HEK293 (cell line): ENCODE measurements at regions not wholly inside any gene's neighbourhood (a gene's known extent, or its start where the extent isn't known, plus 50 kb on each side); places are given as distances from the start of the nearest gene placed in this dataset.

Experiments used
- CTCF ChIA-PET: fragments of 350-600 bp; formaldehyde crosslinking; extraction: SDS; loops from one replicate; lab custom pipeline; 2021; ENCODE audit warnings: antibody characterized with exemption; lab: Yijun Ruan, JAX
- POLR2A ChIA-PET: fragments of 300-600 bp; formaldehyde crosslinking; extraction: SDS; loops from one replicate; lab custom pipeline; 2020; ENCODE audit warnings: antibody characterized with exemption, inconsistent platforms; lab: Yijun Ruan, JAX
- H3K27ac ChIP-seq: fragments of 200-500 bp; sonication (Bioruptor generic); 2 replicates; pipeline ENCODE4 v1.5.1; 2014; ENCODE audit warnings: low read depth, low read length, control low read depth, inconsistent platforms; ENCODE audit errors: extremely low read depth
- H3K36me3 ChIP-seq, 2 experiments: fragments of 200-500 bp in 1 of 2; sonication (Bioruptor generic) in 1 of 2; 1 replicate in 1 of 2; 2 replicates in 1 of 2; pipeline ENCODE4 v1.5.1; 2014 to 2017; ENCODE audit warnings: inconsistent platforms in 2 of 2, low read length in 2 of 2; ENCODE audit not compliant: control insufficient read depth in 2 of 2, insufficient read depth in 1 of 2
- H3K4me1 ChIP-seq: fragments of 200-500 bp; sonication (Bioruptor generic); 2 replicates; pipeline ENCODE4 v1.5.1; 2014; ENCODE audit warnings: mild to moderate bottlenecking, low read length, inconsistent platforms; ENCODE audit not compliant: control insufficient read depth, insufficient read depth
- H3K4me3 ChIP-seq: 2 replicates; pipeline ENCODE4 v1.5.1; 2011; ENCODE audit warnings: low read depth, mild to moderate bottlenecking, control low read depth, low read length, moderate library complexity
- H3K9me3 ChIP-seq: fragments of 200-500 bp; sonication (Bioruptor generic); 2 replicates; pipeline ENCODE4 v1.5.1; 2014; ENCODE audit warnings: low read depth, low read length, inconsistent platforms; ENCODE audit not compliant: control insufficient read depth, insufficient read depth
- BCL11A ChIP-seq: fragments of 450-650 bp; formaldehyde crosslinking; IDR thresholded peaks from 2 replicates; pipeline ENCODE4 v1.5.1; 2016; ENCODE audit warnings: low read depth, missing biosample characterization, missing genetic modification characterization
- BCL11B ChIP-seq: fragments of 450-650 bp; formaldehyde crosslinking; IDR thresholded peaks from 2 replicates; pipeline ENCODE4 v1.5.1; 2016; ENCODE audit warnings: low read depth, missing biosample characterization, missing genetic modification characterization
- GLI2 ChIP-seq: fragments of 450-650 bp; formaldehyde crosslinking; IDR thresholded peaks from 2 replicates; pipeline ENCODE4; 2017; ENCODE audit warnings: missing biosample characterization, missing genetic modification characterization, low read depth, borderline replicate concordance
- IKZF3 ChIP-seq: fragments of 450-650 bp; IDR thresholded peaks from 2 replicates; pipeline ENCODE4 v1.5.0; 2018; ENCODE audit warnings: missing biosample characterization, mild to moderate bottlenecking, missing genetic modification characterization, moderate library complexity
- OVOL3 ChIP-seq: fragments of 450-650 bp; formaldehyde crosslinking; IDR thresholded peaks from 2 replicates; pipeline ENCODE4 v1.5.1; 2016; ENCODE audit warnings: missing biosample characterization, missing genetic modification characterization
- SCRT1 ChIP-seq: fragments of 450-650 bp; formaldehyde crosslinking; IDR thresholded peaks from 2 replicates; pipeline ENCODE4 v1.5.1; 2016; ENCODE audit warnings: missing biosample characterization, missing genetic modification characterization, borderline replicate concordance
- ZBTB17 ChIP-seq: fragments of 450-650 bp; formaldehyde crosslinking; IDR thresholded peaks from 2 replicates; pipeline ENCODE4 v1.5.1; 2016; ENCODE audit warnings: missing biosample characterization, missing genetic modification characterization
- ZNF10 ChIP-seq: fragments of 450-650 bp; formaldehyde crosslinking; IDR thresholded peaks from 2 replicates; pipeline ENCODE4 v1.5.1; 2017; ENCODE audit warnings: missing biosample characterization, missing genetic modification characterization
- ZNF16 ChIP-seq: fragments of 450-650 bp; formaldehyde crosslinking; IDR thresholded peaks from 2 replicates; pipeline ENCODE4 v1.5.1; 2016; ENCODE audit warnings: low read depth, missing biosample characterization, missing genetic modification characterization
- ZNF214 ChIP-seq: fragments of 450-650 bp; formaldehyde crosslinking; IDR thresholded peaks from 2 replicates; pipeline ENCODE4 v1.5.1; 2017; ENCODE audit warnings: missing biosample characterization, mild to moderate bottlenecking, missing genetic modification characterization, borderline replicate concordance
- ZNF302 ChIP-seq: fragments of 450-650 bp; formaldehyde crosslinking; IDR thresholded peaks from 2 replicates; pipeline ENCODE4 v1.5.1; 2016; ENCODE audit warnings: missing biosample characterization, missing genetic modification characterization, low read depth
- ZNF341 ChIP-seq: fragments of 450-650 bp; formaldehyde crosslinking; IDR thresholded peaks from 2 replicates; pipeline ENCODE4; 2016; ENCODE audit warnings: low read depth, missing biosample characterization, missing genetic modification characterization
- ZNF394 ChIP-seq: fragments of 450-650 bp; formaldehyde crosslinking; IDR thresholded peaks from 2 replicates; pipeline ENCODE4 v1.5.1; 2016; ENCODE audit warnings: missing biosample characterization, missing genetic modification characterization, mild to moderate bottlenecking, moderate library complexity, borderline replicate concordance
- ZNF555 ChIP-seq: fragments of 450-650 bp; formaldehyde crosslinking; conservative IDR thresholded peaks from 2 replicates; pipeline ENCODE4 v1.5.1; 2017; ENCODE audit warnings: missing biosample characterization, mild to moderate bottlenecking, missing genetic modification characterization, inconsistent platforms
- ZNF621 ChIP-seq: fragments of 450-650 bp; formaldehyde crosslinking; IDR thresholded peaks from 2 replicates; pipeline ENCODE4 v1.5.1; 2017; ENCODE audit warnings: missing biosample characterization, missing genetic modification characterization
- TF ChIP-seq, protein P1 (sequence below): fragments of 450-650 bp; formaldehyde crosslinking; IDR thresholded peaks from 2 replicates; pipeline ENCODE4 v1.5.1; 2016; ENCODE audit warnings: missing biosample characterization, missing genetic modification characterization
- TF ChIP-seq, protein P2 (sequence below): fragments of 450-650 bp; formaldehyde crosslinking; IDR thresholded peaks from 2 replicates; pipeline ENCODE4 v1.5.1; 2016; ENCODE audit warnings: missing biosample characterization, missing genetic modification characterization, low read depth
- TF ChIP-seq, protein P3 (sequence below): fragments of 450-650 bp; formaldehyde crosslinking; IDR thresholded peaks from 2 replicates; pipeline ENCODE4 v1.5.1; 2016; ENCODE audit warnings: missing biosample characterization, missing genetic modification characterization
- TF ChIP-seq, protein P4 (sequence below): fragments of 450-650 bp; formaldehyde crosslinking; IDR thresholded peaks from 2 replicates; pipeline ENCODE4 v1.5.1; 2017; ENCODE audit warnings: missing biosample characterization, missing genetic modification characterization
- TF ChIP-seq, protein P5 (sequence below): fragments of 450-650 bp; formaldehyde crosslinking; IDR thresholded peaks from 2 replicates; pipeline ENCODE4 v1.5.1; 2016; ENCODE audit warnings: missing biosample characterization, missing genetic modification characterization, borderline replicate concordance
- TF ChIP-seq, protein P6 (sequence below): fragments of 450-650 bp; formaldehyde crosslinking; IDR thresholded peaks from 2 replicates; pipeline ENCODE4 v1.5.1; 2017; ENCODE audit warnings: missing biosample characterization, missing genetic modification characterization

DNA sequence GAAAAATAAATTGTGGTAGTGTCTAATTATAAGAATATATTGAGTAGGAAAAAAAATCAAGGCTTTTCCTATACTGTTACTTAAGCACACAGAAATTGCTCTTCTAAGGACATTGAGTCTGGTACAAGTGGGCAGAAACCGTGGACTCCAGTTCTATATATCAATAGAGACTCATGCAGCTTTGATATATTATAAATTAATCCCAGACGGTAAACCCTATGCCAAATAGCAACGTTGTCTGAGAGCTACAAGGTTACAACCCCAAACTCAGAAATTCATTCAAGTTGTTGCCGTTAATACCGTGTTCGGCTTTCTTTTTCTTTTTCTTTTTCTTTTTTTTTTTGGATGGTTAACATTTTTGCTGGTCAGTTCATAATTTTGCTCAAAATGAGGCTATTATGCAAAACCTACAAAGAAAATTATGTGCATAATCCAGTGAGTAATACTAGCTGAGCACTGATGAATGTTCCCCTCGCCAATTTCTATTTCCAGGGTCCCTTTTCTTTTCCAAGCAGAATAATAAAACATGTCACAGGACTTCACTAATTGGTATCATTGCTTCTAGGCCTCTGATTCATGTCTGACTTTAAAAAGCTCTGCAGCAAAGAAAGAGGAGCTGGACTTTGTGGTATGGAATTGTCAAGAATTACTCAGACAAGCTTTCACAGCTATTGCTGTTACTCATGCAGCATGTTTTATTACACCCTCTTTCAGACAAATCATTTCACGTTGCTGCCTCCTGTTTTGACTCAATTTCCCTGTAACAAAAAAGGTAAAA lies 737.7 kb downstream of the NLGN4X start:
- H3K4me1 ChIP-seq = no peaks in the 10 kb centered on the region
- H3K27ac ChIP-seq = no peak overlapping the region
- CTCF ChIA-PET = interaction anchor here (0.7 kb wide), 1 partner anchor 34 kb away, joined by 4 read pairs; no protein-coding TSS in a partner anchor
- TF ChIP-seq BCL11A = no peak
- TF ChIP-seq, protein P1, sequence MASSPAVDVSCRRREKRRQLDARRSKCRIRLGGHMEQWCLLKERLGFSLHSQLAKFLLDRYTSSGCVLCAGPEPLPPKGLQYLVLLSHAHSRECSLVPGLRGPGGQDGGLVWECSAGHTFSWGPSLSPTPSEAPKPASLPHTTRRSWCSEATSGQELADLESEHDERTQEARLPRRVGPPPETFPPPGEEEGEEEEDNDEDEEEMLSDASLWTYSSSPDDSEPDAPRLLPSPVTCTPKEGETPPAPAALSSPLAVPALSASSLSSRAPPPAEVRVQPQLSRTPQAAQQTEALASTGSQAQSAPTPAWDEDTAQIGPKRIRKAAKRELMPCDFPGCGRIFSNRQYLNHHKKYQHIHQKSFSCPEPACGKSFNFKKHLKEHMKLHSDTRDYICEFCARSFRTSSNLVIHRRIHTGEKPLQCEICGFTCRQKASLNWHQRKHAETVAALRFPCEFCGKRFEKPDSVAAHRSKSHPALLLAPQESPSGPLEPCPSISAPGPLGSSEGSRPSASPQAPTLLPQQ (tag by site-specific recombination) = no peak
- TF ChIP-seq, protein P2, sequence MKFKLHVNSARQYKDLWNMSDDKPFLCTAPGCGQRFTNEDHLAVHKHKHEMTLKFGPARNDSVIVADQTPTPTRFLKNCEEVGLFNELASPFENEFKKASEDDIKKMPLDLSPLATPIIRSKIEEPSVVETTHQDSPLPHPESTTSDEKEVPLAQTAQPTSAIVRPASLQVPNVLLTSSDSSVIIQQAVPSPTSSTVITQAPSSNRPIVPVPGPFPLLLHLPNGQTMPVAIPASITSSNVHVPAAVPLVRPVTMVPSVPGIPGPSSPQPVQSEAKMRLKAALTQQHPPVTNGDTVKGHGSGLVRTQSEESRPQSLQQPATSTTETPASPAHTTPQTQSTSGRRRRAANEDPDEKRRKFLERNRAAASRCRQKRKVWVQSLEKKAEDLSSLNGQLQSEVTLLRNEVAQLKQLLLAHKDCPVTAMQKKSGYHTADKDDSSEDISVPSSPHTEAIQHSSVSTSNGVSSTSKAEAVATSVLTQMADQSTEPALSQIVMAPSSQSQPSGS (tag by site-specific recombination) = no peak
- TF ChIP-seq ZNF555 = no peak
- TF ChIP-seq, protein P3, sequence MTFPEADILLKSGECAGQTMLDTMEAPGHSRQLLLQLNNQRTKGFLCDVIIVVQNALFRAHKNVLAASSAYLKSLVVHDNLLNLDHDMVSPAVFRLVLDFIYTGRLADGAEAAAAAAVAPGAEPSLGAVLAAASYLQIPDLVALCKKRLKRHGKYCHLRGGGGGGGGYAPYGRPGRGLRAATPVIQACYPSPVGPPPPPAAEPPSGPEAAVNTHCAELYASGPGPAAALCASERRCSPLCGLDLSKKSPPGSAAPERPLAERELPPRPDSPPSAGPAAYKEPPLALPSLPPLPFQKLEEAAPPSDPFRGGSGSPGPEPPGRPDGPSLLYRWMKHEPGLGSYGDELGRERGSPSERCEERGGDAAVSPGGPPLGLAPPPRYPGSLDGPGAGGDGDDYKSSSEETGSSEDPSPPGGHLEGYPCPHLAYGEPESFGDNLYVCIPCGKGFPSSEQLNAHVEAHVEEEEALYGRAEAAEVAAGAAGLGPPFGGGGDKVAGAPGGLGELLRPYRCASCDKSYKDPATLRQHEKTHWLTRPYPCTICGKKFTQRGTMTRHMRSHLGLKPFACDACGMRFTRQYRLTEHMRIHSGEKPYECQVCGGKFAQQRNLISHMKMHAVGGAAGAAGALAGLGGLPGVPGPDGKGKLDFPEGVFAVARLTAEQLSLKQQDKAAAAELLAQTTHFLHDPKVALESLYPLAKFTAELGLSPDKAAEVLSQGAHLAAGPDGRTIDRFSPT = no peak
- no peak for TF ChIP-seq ZNF214
- TF ChIP-seq ZNF394 (tag by site-specific recombination) = no peak
- TF ChIP-seq OVOL3 (tag by site-specific recombination) = no peak
- TF ChIP-seq, protein P4, sequence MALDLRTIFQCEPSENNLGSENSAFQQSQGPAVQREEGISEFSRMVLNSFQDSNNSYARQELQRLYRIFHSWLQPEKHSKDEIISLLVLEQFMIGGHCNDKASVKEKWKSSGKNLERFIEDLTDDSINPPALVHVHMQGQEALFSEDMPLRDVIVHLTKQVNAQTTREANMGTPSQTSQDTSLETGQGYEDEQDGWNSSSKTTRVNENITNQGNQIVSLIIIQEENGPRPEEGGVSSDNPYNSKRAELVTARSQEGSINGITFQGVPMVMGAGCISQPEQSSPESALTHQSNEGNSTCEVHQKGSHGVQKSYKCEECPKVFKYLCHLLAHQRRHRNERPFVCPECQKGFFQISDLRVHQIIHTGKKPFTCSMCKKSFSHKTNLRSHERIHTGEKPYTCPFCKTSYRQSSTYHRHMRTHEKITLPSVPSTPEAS = no peak
- TF ChIP-seq ZNF10 (tag by site-specific recombination) = no peak
- no peak for TF ChIP-seq SCRT1 (tag by site-specific recombination)
- no peak for TF ChIP-seq ZNF341 (tag by site-specific recombination)
- TF ChIP-seq, protein P5, sequence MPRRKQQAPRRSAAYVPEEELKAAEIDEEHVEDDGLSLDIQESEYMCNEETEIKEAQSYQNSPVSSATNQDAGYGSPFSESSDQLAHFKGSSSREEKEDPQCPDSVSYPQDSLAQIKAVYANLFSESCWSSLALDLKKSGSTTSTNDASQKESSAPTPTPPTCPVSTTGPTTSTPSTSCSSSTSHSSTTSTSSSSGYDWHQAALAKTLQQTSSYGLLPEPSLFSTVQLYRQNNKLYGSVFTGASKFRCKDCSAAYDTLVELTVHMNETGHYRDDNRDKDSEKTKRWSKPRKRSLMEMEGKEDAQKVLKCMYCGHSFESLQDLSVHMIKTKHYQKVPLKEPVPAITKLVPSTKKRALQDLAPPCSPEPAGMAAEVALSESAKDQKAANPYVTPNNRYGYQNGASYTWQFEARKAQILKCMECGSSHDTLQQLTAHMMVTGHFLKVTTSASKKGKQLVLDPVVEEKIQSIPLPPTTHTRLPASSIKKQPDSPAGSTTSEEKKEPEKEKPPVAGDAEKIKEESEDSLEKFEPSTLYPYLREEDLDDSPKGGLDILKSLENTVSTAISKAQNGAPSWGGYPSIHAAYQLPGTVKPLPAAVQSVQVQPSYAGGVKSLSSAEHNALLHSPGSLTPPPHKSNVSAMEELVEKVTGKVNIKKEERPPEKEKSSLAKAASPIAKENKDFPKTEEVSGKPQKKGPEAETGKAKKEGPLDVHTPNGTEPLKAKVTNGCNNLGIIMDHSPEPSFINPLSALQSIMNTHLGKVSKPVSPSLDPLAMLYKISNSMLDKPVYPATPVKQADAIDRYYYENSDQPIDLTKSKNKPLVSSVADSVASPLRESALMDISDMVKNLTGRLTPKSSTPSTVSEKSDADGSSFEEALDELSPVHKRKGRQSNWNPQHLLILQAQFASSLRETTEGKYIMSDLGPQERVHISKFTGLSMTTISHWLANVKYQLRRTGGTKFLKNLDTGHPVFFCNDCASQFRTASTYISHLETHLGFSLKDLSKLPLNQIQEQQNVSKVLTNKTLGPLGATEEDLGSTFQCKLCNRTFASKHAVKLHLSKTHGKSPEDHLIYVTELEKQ (tag by site-specific recombination) = no peak
- H3K9me3 ChIP-seq = no peaks in the 10 kb centered on the region
- no peak overlapping the region for H3K4me3 ChIP-seq
- POLR2A ChIA-PET = no interaction called here
- H3K36me3 ChIP-seq = no peaks in the 10 kb centered on the region

DNA sequence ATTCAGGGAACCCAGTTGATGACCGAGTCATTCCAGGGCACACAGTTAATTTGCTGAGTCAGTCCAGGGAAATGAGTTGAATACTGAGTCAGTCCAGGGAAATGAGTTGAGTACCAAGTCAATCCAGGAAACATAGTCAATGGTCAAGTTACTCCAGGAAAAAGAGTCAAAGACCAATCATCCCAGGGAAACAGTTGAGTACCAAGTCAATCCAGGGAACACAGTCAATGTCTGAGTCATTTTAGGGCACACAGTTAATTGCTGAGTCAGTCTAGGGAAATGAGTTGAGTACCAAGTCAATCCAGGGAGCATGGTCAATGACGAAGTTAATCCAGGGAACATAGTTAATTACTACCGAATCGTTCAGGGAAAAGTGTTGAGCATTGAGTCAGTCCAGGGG lies 754.4 kb downstream of the NLGN4X start:
- no peak overlapping the region for H3K4me3 ChIP-seq
- no peak overlapping the region for H3K27ac ChIP-seq
- no peaks in the 10 kb centered on the region for H3K36me3 ChIP-seq
- TF ChIP-seq ZNF16 (tag by site-specific recombination) = no peak
- TF ChIP-seq ZBTB17 (tag by site-specific recombination) = peak; percentile 70
- TF ChIP-seq ZNF621 (tag by site-specific recombination) = no peak
- TF ChIP-seq, protein P6, sequence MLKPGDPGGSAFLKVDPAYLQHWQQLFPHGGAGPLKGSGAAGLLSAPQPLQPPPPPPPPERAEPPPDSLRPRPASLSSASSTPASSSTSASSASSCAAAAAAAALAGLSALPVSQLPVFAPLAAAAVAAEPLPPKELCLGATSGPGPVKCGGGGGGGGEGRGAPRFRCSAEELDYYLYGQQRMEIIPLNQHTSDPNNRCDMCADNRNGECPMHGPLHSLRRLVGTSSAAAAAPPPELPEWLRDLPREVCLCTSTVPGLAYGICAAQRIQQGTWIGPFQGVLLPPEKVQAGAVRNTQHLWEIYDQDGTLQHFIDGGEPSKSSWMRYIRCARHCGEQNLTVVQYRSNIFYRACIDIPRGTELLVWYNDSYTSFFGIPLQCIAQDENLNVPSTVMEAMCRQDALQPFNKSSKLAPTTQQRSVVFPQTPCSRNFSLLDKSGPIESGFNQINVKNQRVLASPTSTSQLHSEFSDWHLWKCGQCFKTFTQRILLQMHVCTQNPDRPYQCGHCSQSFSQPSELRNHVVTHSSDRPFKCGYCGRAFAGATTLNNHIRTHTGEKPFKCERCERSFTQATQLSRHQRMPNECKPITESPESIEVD (tag by site-specific recombination) = no peak
- TF ChIP-seq GLI2 (tag by site-specific recombination) = no peak
- no peak for TF ChIP-seq ZNF302 (tag by site-specific recombination)
- no peak for TF ChIP-seq IKZF3 (tag by site-specific recombination)
- TF ChIP-seq BCL11B (tag by site-specific recombination) = no peak
- POLR2A ChIA-PET = no interaction called here
- no peaks in the 10 kb centered on the region for H3K4me1 ChIP-seq
- CTCF ChIA-PET = no interaction called here
- no peaks in the 10 kb centered on the region for H3K9me3 ChIP-seq
